ENCODE measurements at regions not wholly inside any gene's neighbourhood (a gene's known extent, or its start where the extent isn't known, plus 50 kb on each side); places are given as distances from the start of the nearest gene placed in this dataset.
"Not testable (repeated sequence)": the region's sequence is repeated elsewhere in the genome, so short reads cannot be mapped to it uniquely, and the experiment has no call there.

- in situ Hi-C loops (cut with HindIII; ENCODE audit: low pct_unique_long_range_greater_than_20kb, low sequenced_read_pairs) = no loop called here
- DNase-seq (ENCODE audit: low read depth, low spot score) = no peak
Observed at GRCh38 chr3:104257486-104257885, 1109.2 kb upstream of the ALCAM start.

DNA sequence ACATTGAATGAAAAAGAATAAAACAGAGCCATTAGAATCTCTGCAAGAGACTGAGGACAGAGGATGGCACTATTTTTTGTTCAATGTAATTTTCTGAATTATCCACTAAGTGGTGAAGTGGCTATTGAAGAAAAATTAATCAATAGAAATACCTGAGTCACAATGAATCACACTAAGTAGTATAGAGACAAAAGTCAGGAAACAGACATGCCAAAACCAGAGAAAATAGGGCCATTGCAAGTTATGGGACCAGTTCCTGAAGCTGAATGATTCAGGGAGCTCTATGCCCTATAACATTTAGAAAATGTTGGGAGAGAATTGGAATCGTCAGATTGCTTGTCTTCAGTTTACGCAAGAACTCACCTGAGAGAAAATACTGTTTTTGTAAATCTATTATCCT is 1103.2 kb upstream of the ALCAM start:
- in situ Hi-C loops (cut with HindIII; ENCODE audit: low pct_unique_long_range_greater_than_20kb, low sequenced_read_pairs) = no loop called here
- DNase-seq (ENCODE audit: low read depth, low spot score) = no peak

GRCh38 chr3:104266219-104266618 is 1100.5 kb upstream of the ALCAM start:
- DNase-seq (ENCODE audit: low read depth, low spot score); in situ Hi-C loops (cut with HindIII; ENCODE audit: low pct_unique_long_range_greater_than_20kb, low sequenced_read_pairs): not testable (repeated sequence)

GRCh38 chr3:104269771-104270170 is 1096.9 kb upstream of the ALCAM start:
- in situ Hi-C loops (cut with HindIII; ENCODE audit: low pct_unique_long_range_greater_than_20kb, low sequenced_read_pairs) = no loop called here

GRCh38 chr3:104273046-104273649 is 1093.6 kb upstream of the ALCAM start:
- peak; percentile 74 for DNase-seq (ENCODE audit: low read depth, low spot score)
- in situ Hi-C loops (cut with HindIII; ENCODE audit: low pct_unique_long_range_greater_than_20kb, low sequenced_read_pairs) = no loop called here

More at GRCh38 chr3:104269771-104270170, 1096.9 kb upstream of the ALCAM start:
- no peak for DNase-seq (ENCODE audit: low read depth, low spot score)

DNA sequence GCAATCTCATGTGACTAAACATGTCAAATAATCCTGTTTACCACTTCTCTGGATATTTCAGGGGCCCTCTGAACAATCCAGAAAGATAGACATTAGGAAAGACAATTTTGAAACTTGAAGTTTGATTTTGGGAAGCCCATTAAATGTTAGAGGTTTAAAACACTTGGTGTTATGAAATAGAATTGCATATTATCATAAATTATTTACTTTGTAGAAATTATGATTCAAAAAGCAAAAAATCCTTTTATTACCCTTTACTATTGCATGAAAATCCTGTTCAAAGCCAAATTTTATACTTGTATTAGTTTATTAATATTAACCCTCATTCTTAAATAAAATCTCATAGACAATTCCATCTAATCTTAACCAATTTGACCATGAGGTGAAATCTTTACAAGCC is 1091.5 kb upstream of the ALCAM start:
- DNase-seq (ENCODE audit: low read depth, low spot score) = no peak
- in situ Hi-C loops (cut with HindIII; ENCODE audit: low pct_unique_long_range_greater_than_20kb, low sequenced_read_pairs) = no loop called here

DNA sequence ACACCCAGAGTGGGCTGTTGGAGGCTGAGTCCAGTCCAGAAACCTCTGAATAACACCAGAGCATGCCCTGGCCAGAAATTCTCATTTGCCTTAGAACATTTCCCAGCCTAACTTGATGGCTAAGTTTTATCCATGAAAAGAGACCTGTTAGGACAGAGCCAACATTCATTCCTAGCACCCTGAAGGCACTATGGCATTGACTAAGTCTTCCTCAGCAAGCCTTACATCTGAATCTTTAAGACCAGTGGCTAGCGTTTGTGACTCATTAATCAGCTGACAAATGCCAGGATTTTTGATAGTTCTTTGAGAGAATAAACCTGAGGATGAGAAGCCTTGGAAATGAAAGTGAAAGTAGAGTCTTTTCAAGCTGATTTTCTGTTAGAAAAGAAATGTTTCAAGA is 1087.1 kb upstream of the ALCAM start:
- in situ Hi-C loops (cut with HindIII; ENCODE audit: low pct_unique_long_range_greater_than_20kb, low sequenced_read_pairs) = no loop called here
- peak; percentile 86 for DNase-seq (ENCODE audit: low read depth, low spot score)

GRCh38 chr3:104281713-104282112 is 1085.0 kb upstream of the ALCAM start:
- in situ Hi-C loops (cut with HindIII; ENCODE audit: low pct_unique_long_range_greater_than_20kb, low sequenced_read_pairs) = no loop called here
- no peak for DNase-seq (ENCODE audit: low read depth, low spot score)

DNA sequence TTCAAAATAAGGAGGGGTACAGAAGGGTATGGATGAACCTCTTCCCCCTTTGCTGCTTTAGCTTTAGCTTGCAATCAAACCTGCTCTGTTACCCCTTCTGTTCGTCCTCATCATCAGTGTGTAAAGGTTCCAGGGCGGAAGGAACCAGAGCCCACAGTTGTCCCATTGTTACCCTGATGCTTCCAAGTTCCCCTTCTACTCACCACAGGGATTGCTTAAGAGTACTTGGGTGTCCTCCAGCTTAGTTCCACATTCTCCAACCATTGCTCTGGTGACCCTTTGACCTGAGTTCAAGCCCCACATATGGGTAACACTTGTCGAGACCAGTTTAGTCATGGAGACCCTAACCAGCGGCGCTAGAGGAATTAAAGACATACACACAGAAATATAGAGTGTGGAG is 1080.1 kb upstream of the ALCAM start:
- no peak for DNase-seq (ENCODE audit: low read depth, low spot score)
- in situ Hi-C loops (cut with HindIII; ENCODE audit: low pct_unique_long_range_greater_than_20kb, low sequenced_read_pairs) = no loop called here

DNA sequence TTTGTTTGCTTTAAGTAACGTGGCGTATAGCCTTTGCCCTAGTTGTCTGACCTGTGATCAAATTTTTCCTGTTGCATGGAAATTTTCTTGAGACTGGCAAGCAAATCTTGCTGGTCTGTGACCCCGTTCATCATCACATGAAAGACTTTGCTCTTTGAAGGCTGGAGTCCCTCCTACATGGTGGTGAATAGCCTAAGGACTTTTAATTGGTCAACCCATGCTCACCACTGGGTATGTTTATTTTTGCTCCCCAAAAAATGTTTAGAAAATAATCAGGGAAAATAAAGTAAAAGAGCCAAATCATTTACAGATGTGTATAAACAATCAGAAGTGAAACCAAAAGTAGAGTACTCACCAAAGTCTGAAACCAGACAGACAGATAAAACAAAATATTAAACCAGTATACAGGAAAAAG is 1075.3 kb upstream of the ALCAM start:
- in situ Hi-C loops (cut with HindIII; ENCODE audit: low pct_unique_long_range_greater_than_20kb, low sequenced_read_pairs) = no loop called here
- DNase-seq (ENCODE audit: low read depth, low spot score) = peak; percentile 71

DNA sequence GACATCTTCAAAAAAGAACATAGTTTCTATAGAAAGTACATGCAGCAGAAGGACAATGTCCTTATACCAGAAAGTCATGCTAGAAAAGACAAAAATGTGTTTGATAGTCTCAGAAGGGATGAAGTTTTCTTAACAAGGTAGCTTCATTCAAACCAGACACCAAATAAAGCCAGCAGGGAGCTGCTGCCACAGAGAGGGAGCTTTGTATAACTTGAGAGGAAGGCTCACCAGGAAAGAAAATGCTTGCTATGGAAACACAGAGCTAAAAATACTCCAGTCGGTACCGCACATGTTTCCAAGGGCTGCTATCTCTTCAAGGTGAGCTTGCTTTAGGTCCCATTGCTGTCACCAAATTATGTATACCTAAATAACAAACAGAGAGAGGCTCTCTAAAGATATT is 1074.8 kb upstream of the ALCAM start:
- peak; percentile 59 for DNase-seq (ENCODE audit: low read depth, low spot score)
- in situ Hi-C loops (cut with HindIII; ENCODE audit: low pct_unique_long_range_greater_than_20kb, low sequenced_read_pairs) = no loop called here

GRCh38 chr3:104297617-104298016 is 1069.1 kb upstream of the ALCAM start:
- no peak for DNase-seq (ENCODE audit: low read depth, low spot score)
- in situ Hi-C loops (cut with HindIII; ENCODE audit: low pct_unique_long_range_greater_than_20kb, low sequenced_read_pairs) = no loop called here

DNA sequence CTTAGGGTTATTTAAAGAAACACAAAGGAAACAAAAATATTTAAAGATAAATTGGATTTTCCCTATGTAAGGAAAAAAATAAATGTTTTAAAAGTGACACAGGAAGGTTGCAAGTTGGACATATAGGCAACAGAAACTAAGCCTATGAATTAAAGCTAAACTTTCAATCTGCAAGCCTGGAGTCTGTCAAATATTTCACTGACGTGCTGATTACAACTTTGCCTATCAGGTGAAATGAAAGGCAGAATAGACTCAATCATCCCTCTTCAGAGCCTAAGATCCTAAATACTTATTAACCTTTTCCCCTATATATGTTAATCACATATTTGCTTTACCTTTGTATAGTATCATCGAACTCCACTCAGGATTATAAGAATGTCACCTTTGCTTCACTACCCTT is 1068.0 kb upstream of the ALCAM start:
- no peak for DNase-seq (ENCODE audit: low read depth, low spot score)

GRCh38 chr3:104316118-104316517 is 1050.6 kb upstream of the ALCAM start:
- DNase-seq (ENCODE audit: low read depth, low spot score) = no peak
- in situ Hi-C loops (cut with HindIII; ENCODE audit: low pct_unique_long_range_greater_than_20kb, low sequenced_read_pairs) = no loop called here

More for the DNA sequence above, 1068.0 kb upstream of the ALCAM start:
- in situ Hi-C loops (cut with HindIII; ENCODE audit: low pct_unique_long_range_greater_than_20kb, low sequenced_read_pairs) = no loop called here

GRCh38 chr3:104323226-104323625 is 1043.5 kb upstream of the ALCAM start:
- no peak for DNase-seq (ENCODE audit: low read depth, low spot score)
- in situ Hi-C loops (cut with HindIII; ENCODE audit: low pct_unique_long_range_greater_than_20kb, low sequenced_read_pairs) = no loop called here

DNA sequence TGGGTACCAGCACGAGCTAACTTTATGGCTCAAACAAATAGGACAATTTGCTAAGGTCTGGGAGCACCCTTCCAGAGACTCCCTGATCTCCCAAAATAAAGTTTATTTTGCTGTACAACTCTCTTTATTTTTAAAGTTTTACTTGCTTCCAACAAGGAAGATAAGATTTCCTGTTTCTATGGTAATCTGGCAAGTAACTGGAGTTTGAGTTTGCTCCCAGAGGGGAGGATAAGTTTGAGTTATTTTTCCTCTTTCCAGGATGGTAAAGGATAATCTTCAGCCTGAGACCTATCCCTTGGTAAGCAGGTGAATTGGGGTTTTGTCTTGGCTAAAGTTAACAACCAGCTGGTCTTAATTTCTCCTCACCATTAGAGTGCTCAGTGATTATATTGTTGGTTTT is 1019.4 kb upstream of the ALCAM start:
- in situ Hi-C loops (cut with HindIII; ENCODE audit: low pct_unique_long_range_greater_than_20kb, low sequenced_read_pairs) = no loop called here
- DNase-seq (ENCODE audit: low read depth, low spot score) = no peak

GRCh38 chr3:104349836-104350235 is 1016.9 kb upstream of the ALCAM start:
- DNase-seq (ENCODE audit: low read depth, low spot score) = no peak
- in situ Hi-C loops (cut with HindIII; ENCODE audit: low pct_unique_long_range_greater_than_20kb, low sequenced_read_pairs) = no loop called here

GRCh38 chr3:104353951-104354350 is 1012.8 kb upstream of the ALCAM start:
- in situ Hi-C loops (cut with HindIII; ENCODE audit: low pct_unique_long_range_greater_than_20kb, low sequenced_read_pairs) = no loop called here
- no peak for DNase-seq (ENCODE audit: low read depth, low spot score)

DNA sequence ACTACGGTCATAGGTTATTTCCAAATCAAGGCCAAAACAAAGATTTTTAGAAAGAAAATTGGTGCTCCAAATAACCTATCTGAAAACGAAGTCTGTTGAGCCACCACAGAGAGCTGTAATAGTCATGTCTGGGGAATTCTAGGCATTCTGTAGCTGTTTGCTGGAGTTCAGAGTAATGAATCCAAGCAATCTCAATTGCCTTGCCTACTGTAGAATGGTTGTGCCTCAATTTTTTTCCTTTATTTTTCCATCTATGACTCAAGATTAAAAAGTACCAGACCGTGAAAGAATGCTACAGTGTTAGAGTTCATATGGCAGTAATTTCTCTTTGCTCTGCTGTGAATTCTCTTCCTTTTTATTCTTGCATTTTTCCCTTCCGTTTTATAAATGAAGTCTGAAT is 1007.2 kb upstream of the ALCAM start:
- in situ Hi-C loops (cut with HindIII; ENCODE audit: low pct_unique_long_range_greater_than_20kb, low sequenced_read_pairs) = no loop called here

GRCh38 chr3:104360038-104360437 is 1006.7 kb upstream of the ALCAM start:
- in situ Hi-C loops (cut with HindIII; ENCODE audit: low pct_unique_long_range_greater_than_20kb, low sequenced_read_pairs) = no loop called here

More for the DNA sequence above, 1007.2 kb upstream of the ALCAM start:
- no peak for DNase-seq (ENCODE audit: low read depth, low spot score)

More at GRCh38 chr3:104360038-104360437, 1006.7 kb upstream of the ALCAM start:
- DNase-seq (ENCODE audit: low read depth, low spot score) = no peak

Measured in SK-MEL-5 (cell line).